ENCODE measurements at regions not wholly inside any gene's neighbourhood (a gene's known extent, or its start where the extent isn't known, plus 50 kb on each side); places are given as distances from the start of the nearest gene placed in this dataset.
A peak's percentile ranks its signal among the peaks of the same experiment; 100 is the strongest.

DNA sequence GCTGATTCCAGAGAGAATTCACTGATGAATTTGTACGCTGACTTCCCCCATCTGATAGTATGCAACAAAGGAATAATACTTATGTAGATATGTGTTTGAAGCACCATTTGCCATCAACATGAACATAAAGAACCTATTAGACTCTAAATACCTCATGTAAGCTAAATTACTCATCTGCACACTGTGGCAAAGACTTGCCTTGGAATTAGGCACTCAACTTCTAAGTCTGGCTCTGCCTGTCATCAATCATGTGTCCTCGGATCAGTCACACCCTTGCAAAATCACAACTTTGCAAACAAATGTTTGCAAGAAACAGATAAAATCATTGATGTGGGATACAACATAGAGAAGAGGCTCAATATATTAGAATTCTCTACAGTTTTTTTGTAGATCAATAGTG lies 169.9 kb upstream of the LDB2 start:
- H3K27ac ChIP-seq = peak overlapping the region; percentile 80
- no peaks in the 10 kb centered on the region for H3K36me3 ChIP-seq (ENCODE audit: low read depth)
- DNase-seq = peak; percentile 72
- peaks cover 75% of the 10 kb centered on the region for H3K4me1 ChIP-seq (ENCODE audit: insufficient read depth)
- no peaks in the 10 kb centered on the region for H3K27me3 ChIP-seq (replicated peaks; ENCODE audit: insufficient read depth)
- no peaks in the 10 kb centered on the region for H3K9me2 ChIP-seq (ENCODE audit: insufficient read depth)
- H3F3A ChIP-seq (ENCODE audit: insufficient read depth) = peaks cover 55% of the 10 kb centered on the region
- TF ChIP-seq EZH2phosphoT487 (IDR thresholded peaks at IDR 0.05; ENCODE audit: insufficient read depth, low read depth) (no peak), EZH2 (IDR thresholded peaks at IDR 0.05; ENCODE audit: insufficient read depth, poor library complexity, severe bottlenecking) (no peak)
- H4K20me1 ChIP-seq (ENCODE audit: insufficient read depth) = no peaks in the 10 kb centered on the region
- 3 to 13% methylated on average over 2 of the region's 2 CpGs for WGBS, 2 experiments (ENCODE audit: low coverage in 1 of 2, low lambda C conversion rate in 2 of 2, missing lambda C conversion rate in 2 of 2)
- H3K4me2 ChIP-seq (ENCODE audit: unreplicated experiment) = peak overlapping the region; percentile 64
- no peaks in the 10 kb centered on the region for H3K79me2 ChIP-seq (ENCODE audit: insufficient read depth)
- no peak overlapping the region for H3K4me3 ChIP-seq
- peak overlapping the region; percentile 71 for H2AFZ ChIP-seq
- in situ Hi-C loops (cut with MboI) = no loop called here
- no peak overlapping the region for H3K9ac ChIP-seq
- H3K9me3 ChIP-seq (ENCODE audit: low read depth) = no peaks in the 10 kb centered on the region

DNA sequence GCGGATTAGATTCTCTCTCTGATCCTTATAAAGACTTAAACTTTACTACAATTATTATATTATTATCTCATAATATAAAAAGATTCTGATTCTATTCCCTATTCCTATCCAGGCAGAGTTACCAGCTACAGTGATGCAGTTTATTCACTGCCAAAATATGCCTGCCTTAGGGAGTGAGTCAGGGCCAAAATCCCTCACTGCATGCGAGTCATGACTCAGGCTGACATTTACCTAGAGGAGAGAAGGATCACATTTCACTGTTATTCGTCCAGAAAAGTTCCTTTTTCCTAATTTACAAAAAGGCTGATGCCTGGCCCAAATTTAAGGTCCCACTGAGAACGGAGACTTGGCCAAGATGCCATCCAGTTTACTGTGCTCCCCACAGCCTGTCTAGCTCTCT lies 168.5 kb upstream of the LDB2 start:
- Histone ChIP-seq H3K4me1 (ENCODE audit: insufficient read depth) (peaks cover 68% of the 10 kb centered on the region), H4K20me1 (ENCODE audit: insufficient read depth) (no peaks in the 10 kb centered on the region), H3K4me2 (ENCODE audit: unreplicated experiment) (peak overlapping the region; percentile 64), H3K36me3 (ENCODE audit: low read depth) (no peaks in the 10 kb centered on the region), H3K9me3 (ENCODE audit: low read depth) (no peaks in the 10 kb centered on the region), H3K27me3 (replicated peaks; ENCODE audit: insufficient read depth) (no peaks in the 10 kb centered on the region), H3K9me2 (ENCODE audit: insufficient read depth) (no peaks in the 10 kb centered on the region), H3K4me3 (peak overlapping the region; percentile 34; the same call in 1 of the 2 replicates), H3K79me2 (ENCODE audit: insufficient read depth) (no peaks in the 10 kb centered on the region), H3K9ac (peak overlapping the region; percentile 42; the same call in 1 of the 2 replicates), H2AFZ (peak overlapping the region; percentile 71), H3F3A (ENCODE audit: insufficient read depth) (peaks cover 58% of the 10 kb centered on the region), H3K27ac (peak overlapping the region; percentile 80)
- no peak for TF ChIP-seq EZH2phosphoT487 (IDR thresholded peaks at IDR 0.05; ENCODE audit: insufficient read depth, low read depth)
- no peak for TF ChIP-seq EZH2 (IDR thresholded peaks at IDR 0.05; ENCODE audit: insufficient read depth, poor library complexity, severe bottlenecking)
- 1% methylated on average over 4 of the region's 4 CpGs for WGBS, 2 experiments (ENCODE audit: low coverage in 1 of 2, low lambda C conversion rate in 2 of 2, missing lambda C conversion rate in 2 of 2)
- DNase-seq = peak; percentile 97
- in situ Hi-C loops (cut with MboI) = no loop called here

DNA sequence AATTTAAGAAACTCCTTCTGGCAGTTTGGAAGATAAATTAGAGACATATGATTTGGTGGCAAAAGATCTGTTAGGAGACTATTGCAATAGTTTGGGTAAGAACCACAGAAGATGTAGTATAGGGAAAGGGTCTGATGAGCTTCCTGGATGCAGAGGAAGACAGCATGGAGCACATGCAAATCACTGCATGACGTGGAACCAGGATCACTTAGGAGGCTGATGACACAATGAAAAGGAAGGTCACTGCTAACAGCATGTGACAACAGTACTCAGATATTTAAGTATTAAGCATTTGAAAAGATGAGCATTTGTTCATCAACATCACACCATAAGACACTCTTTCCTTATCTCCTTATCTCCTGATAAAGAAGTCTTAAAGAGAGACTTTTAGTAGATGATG lies 167.8 kb upstream of the LDB2 start:
- Histone ChIP-seq H3K4me1 (ENCODE audit: insufficient read depth) (peaks cover 66% of the 10 kb centered on the region), H3K9ac (peak overlapping the region; percentile 34; the same call in 1 of the 2 replicates), H3K36me3 (ENCODE audit: low read depth) (no peaks in the 10 kb centered on the region), H3K4me3 (no peak overlapping the region), H3K9me2 (ENCODE audit: insufficient read depth) (no peaks in the 10 kb centered on the region), H2AFZ (0 out of 2 replicates have a peak overlapping the region, but pooled peaks have one; percentile 4), H3F3A (ENCODE audit: insufficient read depth) (peaks cover 58% of the 10 kb centered on the region), H3K4me2 (ENCODE audit: unreplicated experiment) (peak overlapping the region; percentile 33), H3K9me3 (ENCODE audit: low read depth) (no peaks in the 10 kb centered on the region), H3K79me2 (ENCODE audit: insufficient read depth) (no peaks in the 10 kb centered on the region), H3K27ac (peak overlapping the region; percentile 80), H3K27me3 (replicated peaks; ENCODE audit: insufficient read depth) (no peaks in the 10 kb centered on the region), H4K20me1 (ENCODE audit: insufficient read depth) (no peaks in the 10 kb centered on the region)
- peak; percentile 76 for DNase-seq
- WGBS, 2 experiments (ENCODE audit: low coverage in 1 of 2, low lambda C conversion rate in 2 of 2, missing lambda C conversion rate in 2 of 2) = 8 to 10% methylated on average over 1 of the region's 1 CpG
- in situ Hi-C loops (cut with MboI) = no loop called here
- TF ChIP-seq EZH2 (IDR thresholded peaks at IDR 0.05; ENCODE audit: insufficient read depth, poor library complexity, severe bottlenecking) = no peak
- no peak for TF ChIP-seq EZH2phosphoT487 (IDR thresholded peaks at IDR 0.05; ENCODE audit: insufficient read depth, low read depth)

DNA sequence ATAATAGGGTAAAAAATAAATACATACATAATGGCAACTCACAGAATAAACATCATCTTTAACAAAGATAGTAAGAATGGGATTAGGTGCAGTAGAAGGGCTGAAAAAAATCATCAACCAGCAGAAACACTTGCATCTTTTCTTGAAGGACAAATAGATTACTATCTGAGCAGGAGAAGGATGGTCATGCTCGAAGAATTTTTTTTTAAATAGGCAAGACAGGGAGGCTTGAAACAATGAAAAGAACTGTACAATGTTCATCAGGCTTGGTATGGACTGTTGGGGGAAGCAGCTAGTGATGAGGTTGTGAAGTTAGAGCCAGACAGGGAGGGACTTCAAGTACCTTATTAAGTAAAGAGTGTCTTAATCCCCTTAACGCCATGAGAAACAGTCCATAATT lies 167.4 kb upstream of the LDB2 start:
- H3K4me2 ChIP-seq (ENCODE audit: unreplicated experiment) = peak overlapping the region; percentile 33
- no peaks in the 10 kb centered on the region for H3K36me3 ChIP-seq (ENCODE audit: low read depth)
- H4K20me1 ChIP-seq (ENCODE audit: insufficient read depth) = no peaks in the 10 kb centered on the region
- H2AFZ ChIP-seq = peak overlapping the region; percentile 4; the same call in 1 of the 2 replicates
- no peak overlapping the region for H3K4me3 ChIP-seq
- TF ChIP-seq EZH2phosphoT487 (IDR thresholded peaks at IDR 0.05; ENCODE audit: insufficient read depth, low read depth) (no peak), EZH2 (IDR thresholded peaks at IDR 0.05; ENCODE audit: insufficient read depth, poor library complexity, severe bottlenecking) (no peak)
- in situ Hi-C loops (cut with MboI) = no loop called here
- peaks cover 61% of the 10 kb centered on the region for H3F3A ChIP-seq (ENCODE audit: insufficient read depth)
- H3K27me3 ChIP-seq (replicated peaks; ENCODE audit: insufficient read depth) = no peaks in the 10 kb centered on the region
- 38 to 40% methylated on average over 2 of the region's 2 CpGs for WGBS, 2 experiments (ENCODE audit: low coverage in 1 of 2, low lambda C conversion rate in 2 of 2, missing lambda C conversion rate in 2 of 2)
- no peak overlapping the region; the same call in 1 of the 2 replicates for H3K9ac ChIP-seq
- H3K27ac ChIP-seq = peak overlapping the region; percentile 80
- H3K79me2 ChIP-seq (ENCODE audit: insufficient read depth) = no peaks in the 10 kb centered on the region
- H3K9me2 ChIP-seq (ENCODE audit: insufficient read depth) = no peaks in the 10 kb centered on the region
- H3K9me3 ChIP-seq (ENCODE audit: low read depth) = no peaks in the 10 kb centered on the region
- peak; percentile 33 for DNase-seq
- H3K4me1 ChIP-seq (ENCODE audit: insufficient read depth) = peaks cover 63% of the 10 kb centered on the region
